Lower leg skin (tissue), 3 donors: ENCODE measurements at regions not wholly inside any gene's neighbourhood (a gene's known extent, or its start where the extent isn't known, plus 50 kb on each side); places are given as distances from the start of the nearest gene placed in this dataset.

Experiments
- POLR2A ChIP-seq, 2 donors: fragments of 450-650 bp; IDR thresholded peaks; one replicate each; pipeline ENCODE4 v1.6.1; 2016 to 2017; ENCODE audit warnings: antibody characterized with exemption in 2 of 2, mild to moderate bottlenecking in 1 of 2, moderate library complexity in 1 of 2
- TF ChIP-seq, protein P1 (sequence below), 3 donors: fragments of 450-650 bp; IDR thresholded peaks; one replicate each; pipeline ENCODE4 v1.5.1; 2016; ENCODE audit warnings: antibody characterized with exemption in 3 of 3, mild to moderate bottlenecking in 3 of 3, moderate library complexity in 2 of 3

DNA sequence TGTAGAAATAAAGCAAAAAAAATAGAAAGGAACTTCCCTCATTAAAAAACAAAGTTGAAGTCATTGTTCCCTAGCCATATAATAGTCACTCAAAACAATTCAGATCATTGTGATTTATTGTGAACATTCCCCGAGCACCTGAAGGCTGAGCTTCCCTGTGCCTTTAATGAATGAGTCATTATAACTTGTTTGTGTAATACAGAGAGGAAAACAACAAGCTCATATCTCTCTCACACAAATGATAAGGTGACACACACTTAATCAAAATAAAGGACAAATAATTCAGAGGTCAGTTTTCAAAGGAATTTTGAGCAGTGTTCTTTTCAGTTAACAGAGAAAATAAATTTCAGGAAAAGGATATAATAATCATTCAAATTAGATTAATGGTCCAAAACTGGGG lies 326.2 kb downstream of the DUSP10 start:
- no peak for TF ChIP-seq POLR2A (IDR thresholded peaks at IDR 0.05)
- TF ChIP-seq, protein P1, sequence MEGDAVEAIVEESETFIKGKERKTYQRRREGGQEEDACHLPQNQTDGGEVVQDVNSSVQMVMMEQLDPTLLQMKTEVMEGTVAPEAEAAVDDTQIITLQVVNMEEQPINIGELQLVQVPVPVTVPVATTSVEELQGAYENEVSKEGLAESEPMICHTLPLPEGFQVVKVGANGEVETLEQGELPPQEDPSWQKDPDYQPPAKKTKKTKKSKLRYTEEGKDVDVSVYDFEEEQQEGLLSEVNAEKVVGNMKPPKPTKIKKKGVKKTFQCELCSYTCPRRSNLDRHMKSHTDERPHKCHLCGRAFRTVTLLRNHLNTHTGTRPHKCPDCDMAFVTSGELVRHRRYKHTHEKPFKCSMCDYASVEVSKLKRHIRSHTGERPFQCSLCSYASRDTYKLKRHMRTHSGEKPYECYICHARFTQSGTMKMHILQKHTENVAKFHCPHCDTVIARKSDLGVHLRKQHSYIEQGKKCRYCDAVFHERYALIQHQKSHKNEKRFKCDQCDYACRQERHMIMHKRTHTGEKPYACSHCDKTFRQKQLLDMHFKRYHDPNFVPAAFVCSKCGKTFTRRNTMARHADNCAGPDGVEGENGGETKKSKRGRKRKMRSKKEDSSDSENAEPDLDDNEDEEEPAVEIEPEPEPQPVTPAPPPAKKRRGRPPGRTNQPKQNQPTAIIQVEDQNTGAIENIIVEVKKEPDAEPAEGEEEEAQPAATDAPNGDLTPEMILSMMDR (IDR thresholded peaks at IDR 0.05) = no peak
